GM04503 (cell line): ENCODE measurements at regions not wholly inside any gene's neighbourhood (a gene's known extent, or its start where the extent isn't known, plus 50 kb on each side); places are given as distances from the start of the nearest gene placed in this dataset.
"Not testable (repeated sequence)": the region's sequence is repeated elsewhere in the genome, so short reads cannot be mapped to it uniquely, and the experiment has no call there.

Source experiments
- DNase-seq: peaks from one replicate; pipeline ENCODE4 v3.0.0-alpha.2; 2012; ENCODE audit warnings: low read depth

DNA sequence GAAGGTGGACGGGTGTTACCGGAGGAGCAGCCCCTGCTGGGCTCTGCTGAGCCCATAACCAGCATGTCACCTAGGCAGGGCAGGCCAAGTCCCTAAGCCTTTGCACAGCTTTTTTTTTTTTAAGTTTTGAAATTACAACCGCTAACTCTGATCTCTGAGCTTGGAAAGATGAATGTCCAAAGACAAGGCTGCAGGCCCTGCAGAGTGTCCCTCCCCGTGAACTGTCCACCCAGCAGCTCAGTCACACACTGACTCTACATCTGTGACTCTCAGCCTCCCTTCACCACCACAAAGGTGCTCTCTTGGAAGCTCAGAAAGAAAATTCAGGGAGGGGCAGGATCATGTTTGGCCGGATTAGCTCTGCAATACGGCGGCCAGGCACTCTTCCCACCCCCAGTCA, 119.0 kb upstream of the PPP1R26 start:
- no peak for DNase-seq

GRCh38 chr9:135361668-135362067, 117.9 kb upstream of the PPP1R26 start:
- DNase-seq: not testable (repeated sequence)

- no peak for DNase-seq
Measured at GRCh38 chr9:135363596-135363995, 116.0 kb upstream of the PPP1R26 start.

DNA sequence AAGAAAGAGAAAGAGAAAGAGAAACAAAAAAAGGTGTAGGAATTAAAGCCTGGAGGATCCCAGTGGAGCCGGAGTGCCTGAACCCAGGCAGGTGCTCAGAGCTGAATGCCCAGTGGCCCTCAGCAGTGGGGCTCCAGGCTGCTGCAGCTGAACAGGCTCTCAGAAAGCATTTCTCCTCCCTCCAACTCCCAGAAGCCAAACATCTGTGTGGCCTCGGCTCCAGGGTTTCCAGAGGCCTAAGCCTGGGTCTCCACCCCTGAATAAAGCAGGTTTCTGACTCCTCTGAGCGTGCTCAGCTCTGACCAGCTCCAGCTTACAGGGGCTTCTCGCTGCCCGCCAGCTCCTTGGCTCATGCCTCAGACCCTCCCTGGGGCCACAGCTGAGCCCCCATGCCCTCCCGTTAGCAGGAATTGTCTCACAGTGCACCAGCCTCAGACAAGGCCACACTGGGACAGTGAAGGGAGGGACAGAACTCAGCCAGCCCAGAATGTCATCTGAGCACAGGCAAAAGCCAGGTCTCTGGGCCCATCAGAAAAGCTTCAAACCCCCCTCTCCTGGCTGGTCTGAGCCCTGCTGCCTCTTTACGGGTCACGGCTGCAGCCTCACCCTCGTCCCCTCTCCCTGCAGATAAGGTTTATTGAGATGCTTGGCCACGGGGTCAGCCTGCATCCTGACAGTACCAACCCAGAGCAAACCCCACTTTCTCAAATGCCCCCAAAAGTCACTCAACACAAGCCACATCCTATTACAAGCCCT, 114.4 kb upstream of the PPP1R26 start:
- DNase-seq: no peak

DNA sequence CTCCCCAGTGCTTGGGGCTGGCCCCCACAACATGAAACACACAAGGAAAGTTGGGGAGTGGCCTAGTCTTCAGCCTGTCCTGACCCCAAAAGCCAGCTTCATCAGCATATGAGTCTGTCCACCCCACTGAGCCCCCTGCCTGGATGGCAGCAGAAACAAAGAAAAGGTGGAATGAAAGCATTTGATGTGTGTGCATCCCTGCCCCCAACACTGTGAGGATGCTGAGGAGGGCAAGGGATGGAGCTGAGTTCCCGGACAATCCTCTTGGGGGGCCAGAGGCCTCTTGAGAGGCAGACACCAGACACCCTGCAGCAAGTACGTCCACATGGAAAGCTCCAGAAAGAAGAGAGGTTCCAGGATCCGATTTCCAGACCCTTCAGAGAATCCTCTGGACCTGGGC, 113.5 kb upstream of the PPP1R26 start:
- DNase-seq: no peak

DNA sequence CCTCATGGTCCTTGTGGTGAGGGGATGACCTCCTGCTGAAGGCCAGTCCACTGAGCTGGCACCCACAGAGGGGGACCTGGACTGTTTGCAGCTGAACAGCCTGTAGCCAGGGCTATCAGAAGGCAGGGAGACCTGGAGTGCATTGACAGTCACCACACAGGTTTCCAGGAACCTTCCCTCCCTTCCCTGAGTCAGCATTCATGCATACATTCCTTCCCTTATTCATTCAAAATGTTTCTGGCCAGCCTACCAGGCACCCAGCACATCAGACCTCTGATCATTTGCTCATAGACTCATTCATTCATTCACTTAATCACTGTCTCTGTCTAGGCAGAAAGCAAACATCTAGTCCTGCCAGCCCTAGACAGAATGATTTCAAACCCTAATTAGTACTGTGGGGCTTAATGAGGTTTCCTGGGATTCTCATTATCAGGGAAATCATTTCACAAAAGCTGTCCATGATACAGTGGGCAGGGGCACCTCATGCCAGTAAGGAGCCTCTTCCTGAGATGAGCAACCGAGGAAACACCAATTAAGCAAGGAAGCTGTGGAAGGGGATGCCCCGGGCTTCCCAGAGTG, 110.1 kb upstream of the PPP1R26 start:
- no peak for DNase-seq

DNA sequence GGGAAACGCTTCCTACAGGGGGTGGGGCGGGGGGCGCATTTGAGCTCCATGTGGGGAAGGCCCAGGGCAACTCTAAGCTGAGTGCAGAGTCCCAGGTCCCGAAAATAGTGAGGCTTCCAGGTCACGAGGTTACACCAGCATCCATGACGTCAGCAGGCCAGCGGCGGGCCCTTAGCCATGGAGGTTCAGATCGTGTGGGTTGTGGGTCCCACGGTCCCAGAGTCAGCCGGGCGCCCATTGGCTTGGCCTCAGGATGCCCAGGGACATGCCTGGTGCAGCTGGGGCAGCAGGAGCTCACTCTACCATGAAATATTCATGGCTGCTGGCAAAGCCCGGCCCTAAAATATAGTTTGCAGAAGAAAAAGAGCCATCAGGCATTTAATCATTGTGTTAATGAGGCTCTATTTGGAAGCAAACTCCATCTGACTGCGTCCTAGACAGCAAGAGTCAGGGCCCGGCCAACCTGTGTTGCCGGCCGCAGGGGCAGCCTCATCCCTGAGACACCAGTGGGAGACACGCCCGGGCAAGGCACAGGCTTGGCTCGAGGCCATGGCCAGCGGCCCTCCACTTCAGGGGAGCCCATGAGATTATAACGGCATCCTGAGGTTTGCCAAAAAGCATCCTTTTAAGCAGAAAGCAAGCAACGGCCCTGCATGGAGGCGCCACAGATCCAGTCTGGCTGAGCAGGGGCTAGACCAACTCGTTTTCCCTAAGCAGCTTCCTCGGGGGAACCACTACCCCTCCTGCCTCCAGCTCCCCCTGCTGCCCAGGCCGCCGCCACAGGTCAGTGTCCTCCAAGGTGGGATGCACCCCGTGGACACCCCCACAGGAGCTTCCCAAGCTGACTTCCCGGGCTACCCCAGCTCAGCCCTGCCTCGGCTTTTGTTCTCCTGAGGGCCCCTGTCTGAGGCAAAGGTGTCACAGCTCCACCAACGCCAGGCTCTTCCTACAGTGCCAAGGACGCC, 108.9 kb upstream of the PPP1R26 start:
- no peak for DNase-seq

DNA sequence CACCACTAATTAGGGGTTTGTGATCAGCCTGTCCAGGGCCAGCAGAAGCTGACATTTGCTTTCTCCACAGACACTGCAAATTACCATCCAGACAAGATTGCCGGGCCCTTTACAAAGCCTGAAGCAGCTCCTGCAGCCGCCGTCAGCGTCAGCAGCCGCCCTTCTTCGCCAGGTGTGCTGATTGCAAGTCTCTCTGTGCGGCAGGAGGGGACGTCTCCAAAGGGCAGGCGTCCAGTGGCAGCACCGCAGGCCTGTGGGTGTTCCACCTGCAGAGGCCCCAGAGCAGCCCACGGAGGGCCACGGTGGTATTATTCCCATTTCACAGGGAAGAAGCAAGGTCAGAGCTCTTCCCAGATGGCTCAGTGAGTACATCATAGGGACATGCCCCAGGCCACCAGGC, 108.0 kb upstream of the PPP1R26 start:
- no peak for DNase-seq

GRCh38 chr9:135372036-135372435, 107.5 kb upstream of the PPP1R26 start:
- DNase-seq: no peak

DNA sequence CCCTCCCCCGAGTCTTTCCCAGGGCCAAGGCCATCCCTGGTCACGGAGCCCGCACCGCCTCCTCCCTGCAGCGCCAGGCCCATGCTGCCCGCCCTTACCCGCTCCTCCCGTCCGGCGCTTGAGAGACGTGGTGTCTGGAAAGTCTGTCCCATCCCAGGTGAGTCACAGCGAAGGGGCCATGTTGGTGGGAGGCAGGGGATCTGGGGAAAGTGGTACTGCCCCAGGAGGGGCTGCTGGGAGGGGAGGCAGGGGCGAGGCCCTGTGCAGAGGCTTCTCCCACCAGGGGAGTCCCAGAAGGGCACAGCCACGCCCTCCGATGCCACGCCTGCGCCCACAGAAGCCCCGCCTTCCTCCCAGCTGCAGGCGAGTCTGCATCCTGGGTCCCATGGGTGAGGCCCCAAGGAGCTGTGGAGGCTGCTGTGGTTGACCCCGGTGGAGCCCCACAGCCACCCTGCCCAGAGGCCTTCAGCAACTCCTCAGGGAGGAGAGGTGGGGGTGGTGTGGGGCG, 107.0 kb upstream of the PPP1R26 start:
- DNase-seq: no peak

- DNase-seq: no peak
Measured at GRCh38 chr9:135373151-135373685, 106.4 kb upstream of the PPP1R26 start.

DNA sequence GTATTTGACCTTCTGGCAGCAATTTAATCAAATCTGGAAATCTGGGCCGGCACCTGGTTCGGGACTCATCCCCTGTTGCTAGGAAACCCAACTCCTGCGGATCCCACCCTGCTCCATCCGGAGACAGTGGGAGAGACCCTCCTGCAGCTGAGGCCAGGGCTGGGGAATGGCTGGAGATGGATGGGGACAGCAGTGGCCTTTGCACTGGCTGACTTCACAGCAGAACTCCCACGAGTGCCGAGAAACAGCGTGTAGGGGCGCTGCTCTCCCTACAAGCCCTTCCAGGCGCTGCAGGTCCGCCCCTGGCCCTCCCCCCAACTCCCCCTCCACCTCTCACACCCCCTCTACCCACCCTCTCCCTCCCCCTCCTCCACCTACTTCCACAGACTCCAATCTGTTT, 105.8 kb upstream of the PPP1R26 start:
- DNase-seq: no peak

DNA sequence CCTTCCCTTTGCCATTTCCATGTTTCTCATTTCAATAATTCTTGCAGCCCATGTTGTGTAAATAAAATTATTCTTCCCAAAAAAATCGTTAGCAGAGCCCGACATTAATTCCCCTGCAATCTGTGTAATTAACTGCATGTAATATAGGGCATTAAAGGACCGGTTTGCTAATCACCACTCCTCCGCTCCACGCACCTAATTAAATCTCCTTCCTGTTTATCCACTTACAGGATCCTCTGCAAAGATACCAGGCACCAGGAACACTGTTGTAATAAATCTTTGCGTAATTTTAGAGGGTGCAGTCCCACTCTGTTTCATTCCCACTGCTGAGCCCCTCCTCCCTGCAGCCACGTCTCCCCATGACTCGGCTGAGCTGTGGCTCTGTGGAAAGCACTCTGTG, 105.0 kb upstream of the PPP1R26 start:
- no peak for DNase-seq

DNA sequence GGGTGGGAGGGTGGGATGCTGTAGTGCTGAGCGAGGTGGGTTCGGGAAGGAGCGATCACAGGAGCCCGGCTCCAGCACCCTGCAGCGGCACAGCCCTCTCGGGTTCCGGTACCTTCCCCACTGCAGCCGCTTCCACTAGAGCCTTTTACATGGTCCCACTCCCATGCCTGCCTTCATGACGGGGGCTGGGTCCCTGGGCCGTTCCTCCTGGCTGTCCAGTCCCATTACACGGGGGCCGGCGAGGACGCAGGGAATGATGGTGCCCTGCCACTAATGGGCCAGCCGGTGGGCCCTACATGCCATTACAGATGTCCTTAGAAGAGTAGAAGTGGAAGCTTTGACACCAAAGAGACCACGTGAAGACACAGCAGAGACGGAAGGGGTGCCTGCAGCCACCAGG, 104.6 kb upstream of the PPP1R26 start:
- no peak for DNase-seq

- no peak for DNase-seq
Measured at GRCh38 chr9:135376511-135377265, 102.9 kb upstream of the PPP1R26 start.

DNA sequence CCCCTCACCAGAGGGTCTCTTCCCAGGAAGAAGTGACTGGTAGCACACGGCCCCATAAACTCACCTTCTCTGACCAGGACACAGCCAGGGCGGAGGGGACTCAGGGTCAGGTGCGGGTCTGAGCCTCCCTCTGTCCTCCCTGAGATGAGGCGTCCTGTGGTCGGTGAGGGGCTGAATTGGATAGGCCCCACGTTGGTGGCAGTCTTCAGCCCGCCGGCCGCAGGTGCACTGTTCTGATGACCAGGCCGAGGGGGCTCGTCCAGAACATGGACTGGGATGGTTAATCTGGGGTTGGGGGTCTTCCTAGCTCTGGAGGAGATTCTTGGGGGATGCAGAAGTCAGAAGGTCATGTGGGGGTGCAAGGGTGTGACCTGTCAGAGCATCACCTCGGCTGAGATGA, 102.2 kb upstream of the PPP1R26 start:
- no peak for DNase-seq

GRCh38 chr9:135378751-135379150, 100.8 kb upstream of the PPP1R26 start:
- DNase-seq: no peak

DNA sequence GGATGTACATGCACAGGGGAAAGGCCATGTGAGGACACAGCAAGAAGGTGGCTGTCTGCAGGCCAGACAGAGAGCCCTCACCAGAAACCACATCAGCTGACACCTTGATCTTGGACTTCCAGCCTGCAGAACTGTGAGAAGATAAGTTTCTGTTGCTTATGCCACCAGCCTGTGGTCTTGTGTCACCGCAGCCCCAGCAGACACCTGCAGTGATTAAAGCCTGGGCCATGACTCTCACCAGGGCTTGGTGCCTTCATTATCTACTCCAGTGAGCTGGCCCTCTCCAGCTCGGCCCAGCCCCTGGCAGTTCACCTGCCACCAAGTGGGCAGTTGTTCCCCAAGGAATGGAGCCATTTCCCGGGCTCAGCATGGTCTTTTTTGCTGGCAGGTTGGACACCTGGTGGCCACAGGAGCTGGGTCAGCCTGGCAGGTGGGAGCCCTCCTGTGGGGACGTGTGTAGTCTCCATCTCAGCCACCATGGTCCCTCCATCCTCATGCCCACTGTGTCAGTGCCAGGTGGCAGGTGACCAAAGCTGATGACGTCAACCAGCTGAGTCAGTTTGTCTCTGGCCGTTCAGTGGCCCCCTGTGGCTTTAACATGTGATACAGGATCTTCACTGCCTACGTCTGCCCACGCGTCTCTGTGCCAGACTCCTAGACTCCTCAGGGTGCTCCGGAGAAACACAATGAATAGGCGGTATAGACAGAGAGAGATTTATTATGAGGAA, 99.9 kb upstream of the PPP1R26 start:
- DNase-seq: no peak

DNA sequence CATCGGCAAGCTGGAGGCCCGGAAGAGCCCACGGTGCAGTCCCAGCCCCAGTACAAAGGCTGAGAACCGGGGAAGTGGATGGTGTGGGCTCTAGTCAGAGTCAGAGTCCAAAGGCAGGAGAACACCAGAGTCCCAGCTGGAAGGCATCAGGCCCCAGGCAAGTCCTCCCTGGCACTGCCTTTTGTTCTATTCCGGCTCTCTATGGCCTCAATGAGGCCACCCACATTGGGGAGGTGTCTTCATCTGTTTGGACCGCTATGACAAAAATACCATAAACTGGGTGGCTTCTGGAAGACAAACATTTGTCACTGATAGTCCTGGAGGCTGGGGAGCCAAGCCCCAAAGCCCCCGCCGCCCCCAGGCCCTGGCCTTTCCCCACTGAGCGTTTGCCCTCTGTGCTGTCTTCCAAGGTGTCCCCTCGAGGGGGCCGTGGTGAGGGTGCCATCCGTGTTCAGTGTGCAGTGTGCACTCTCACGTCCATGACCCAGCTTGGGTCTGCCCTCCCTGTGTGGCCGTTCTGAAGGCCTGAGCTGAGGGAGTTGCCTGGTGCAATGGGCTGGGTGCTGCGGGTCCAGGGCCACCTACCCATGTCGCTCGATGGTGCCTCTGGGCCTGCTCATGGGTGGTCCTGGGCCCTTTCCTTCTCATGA, 99.1 kb upstream of the PPP1R26 start:
- DNase-seq: no peak

DNA sequence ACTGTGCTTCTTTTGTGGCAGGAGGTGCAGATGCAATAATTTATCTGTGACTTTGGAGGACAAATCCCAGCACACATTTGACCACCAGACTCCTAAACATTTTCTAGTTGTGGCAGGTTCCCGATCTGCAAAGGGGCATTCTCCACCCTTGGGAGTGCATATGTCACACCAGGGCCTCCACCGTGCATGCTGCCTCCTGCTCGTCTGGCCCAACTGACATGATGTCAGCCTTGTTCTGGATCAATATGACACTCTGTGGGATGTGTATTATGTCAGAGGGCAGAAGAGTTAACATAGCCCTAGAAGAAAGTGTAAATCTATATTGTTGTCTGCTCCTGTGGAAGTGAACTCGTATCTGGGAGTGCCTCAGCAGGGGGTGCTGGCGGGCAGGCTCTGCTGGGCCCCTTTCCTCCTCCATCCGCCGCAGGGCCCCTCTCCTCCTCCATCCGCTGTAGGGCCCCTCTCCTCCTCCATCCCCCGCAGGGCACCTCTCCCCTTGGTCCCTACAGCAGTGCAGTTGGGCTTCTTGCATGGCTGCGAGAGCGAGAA, 97.7 kb upstream of the PPP1R26 start:
- no peak for DNase-seq
